IMR-90 (cell line): ENCODE measurements at regions not wholly inside any gene's neighbourhood (a gene's known extent, or its start where the extent isn't known, plus 50 kb on each side); places are given as distances from the start of the nearest gene placed in this dataset.

Experiments used
- CHD1 ChIP-seq: IDR thresholded peaks from 2 replicates; pipeline ENCODE4 v1.6.1; 2012; ENCODE audit warnings: low read depth, low read length, improper control_type of control experiment
- CTCF ChIP-seq: conservative IDR thresholded peaks from 2 replicates; pipeline ENCODE4 v1.5.1; 2012; ENCODE audit warnings: mild to moderate bottlenecking, low read depth, low read length, improper control_type of control experiment
- ELK1 ChIP-seq: fragments of 150-350 bp; IDR thresholded peaks from 2 replicates; pipeline ENCODE4 v1.6.1; 2016; ENCODE audit warnings: low read depth, mild to moderate bottlenecking, low read length, moderate library complexity, borderline replicate concordance
- MAFK ChIP-seq: IDR thresholded peaks from 2 replicates; pipeline ENCODE4 v1.6.1; 2012; ENCODE audit warnings: low read depth, low read length, improper control_type of control experiment
- POLR2A ChIP-seq: IDR thresholded peaks from 2 replicates; pipeline ENCODE4 v1.6.1; 2012; ENCODE audit warnings: mild to moderate bottlenecking, low read depth, low read length
- RAD21 ChIP-seq: IDR thresholded peaks from 2 replicates; pipeline ENCODE4 v1.6.1; 2012; ENCODE audit warnings: low read length, improper control_type of control experiment

GRCh38 chr11:29364006-29364405 lies 652.8 kb downstream of the KCNA4 start:
- TF ChIP-seq CTCF (no peak), POLR2A (no peak), RAD21 (no peak), CHD1 (no peak), ELK1 (no peak), MAFK (no peak)
